Gastroesophageal sphincter (tissue), 4 donors: ENCODE measurements at regions not wholly inside any gene's neighbourhood (a gene's known extent, or its start where the extent isn't known, plus 50 kb on each side); places are given as distances from the start of the nearest gene placed in this dataset.

Experiments used
- ATAC-seq: fragments of 150-250 bp; one replicate; pipeline ENCODE4 v1.9.1; 2016; ENCODE audit warnings: mild to moderate bottlenecking, moderate library complexity
- H3K27ac ChIP-seq, 4 donors: fragments of 200-600 bp; sonication (generic) in 3 of 4; 1 replicate in 3 of 4; 2 replicates in 1 of 4; pipeline ENCODE4 v1.5.1; 2016 to 2019
- H3K27me3 ChIP-seq: fragments of 200-600 bp; sonication (generic); one replicate; pipeline ENCODE4 v1.5.1; 2019
- H3K36me3 ChIP-seq, 2 donors: fragments of 200-600 bp; sonication (generic); one replicate each; pipeline ENCODE4 v1.5.1; 2019; ENCODE audit warnings: control low read depth in 1 of 2
- H3K4me1 ChIP-seq, 3 donors: fragments of 200-600 bp; sonication (generic); 1 replicate in 2 of 3; 2 replicates in 1 of 3; pipeline ENCODE4 v1.5.1; 2016 to 2019; ENCODE audit warnings: control low read depth in 2 of 3
- H3K4me3 ChIP-seq, 2 donors: fragments of 200-600 bp; sonication (generic); one replicate each; pipeline ENCODE4 v1.5.1; 2019; ENCODE audit warnings: mild to moderate bottlenecking in 1 of 2, moderate library complexity in 1 of 2
- H3K9me3 ChIP-seq, 3 donors: fragments of 200-600 bp; sonication (generic); one replicate each; pipeline ENCODE4 v1.5.1; 2017 to 2019; ENCODE audit warnings: control low read depth in 2 of 3
- EP300 ChIP-seq: sonication (generic); formaldehyde crosslinking; IDR thresholded peaks from one replicate; pipeline ENCODE4 v1.6.1; 2017; ENCODE audit warnings: antibody characterized with exemption, mild to moderate bottlenecking
- POLR2A ChIP-seq, 2 donors: fragments of 450-650 bp; IDR thresholded peaks; one replicate each; pipeline ENCODE4 v1.6.1; 2017; ENCODE audit warnings: antibody characterized with exemption in 2 of 2, mild to moderate bottlenecking in 2 of 2, moderate library complexity in 1 of 2
- POLR2AphosphoS5 ChIP-seq: sonication (generic); formaldehyde crosslinking; IDR thresholded peaks from one replicate; pipeline ENCODE4 v1.6.1; 2017; ENCODE audit warnings: antibody characterized with exemption
- WGBS, 2 donors: methylation state at CpG; one replicate each; pipeline ENCODE4 v1.1.5; 2018; ENCODE audit warnings: low coverage in 1 of 2; 5-methylcytosine and 5-hydroxymethylcytosine counted together
- TF ChIP-seq, protein P1 (sequence below), 4 experiments: fragments of 200-600 bp in 2 of 4; fragments of 450-650 bp in 2 of 4; sonication (generic) in 1 of 4; IDR thresholded peaks; one replicate each; pipeline ENCODE4 v1.5.1; 2017 to 2019; ENCODE audit warnings: antibody characterized with exemption in 4 of 4, mild to moderate bottlenecking in 2 of 4, moderate library complexity in 2 of 4

DNA sequence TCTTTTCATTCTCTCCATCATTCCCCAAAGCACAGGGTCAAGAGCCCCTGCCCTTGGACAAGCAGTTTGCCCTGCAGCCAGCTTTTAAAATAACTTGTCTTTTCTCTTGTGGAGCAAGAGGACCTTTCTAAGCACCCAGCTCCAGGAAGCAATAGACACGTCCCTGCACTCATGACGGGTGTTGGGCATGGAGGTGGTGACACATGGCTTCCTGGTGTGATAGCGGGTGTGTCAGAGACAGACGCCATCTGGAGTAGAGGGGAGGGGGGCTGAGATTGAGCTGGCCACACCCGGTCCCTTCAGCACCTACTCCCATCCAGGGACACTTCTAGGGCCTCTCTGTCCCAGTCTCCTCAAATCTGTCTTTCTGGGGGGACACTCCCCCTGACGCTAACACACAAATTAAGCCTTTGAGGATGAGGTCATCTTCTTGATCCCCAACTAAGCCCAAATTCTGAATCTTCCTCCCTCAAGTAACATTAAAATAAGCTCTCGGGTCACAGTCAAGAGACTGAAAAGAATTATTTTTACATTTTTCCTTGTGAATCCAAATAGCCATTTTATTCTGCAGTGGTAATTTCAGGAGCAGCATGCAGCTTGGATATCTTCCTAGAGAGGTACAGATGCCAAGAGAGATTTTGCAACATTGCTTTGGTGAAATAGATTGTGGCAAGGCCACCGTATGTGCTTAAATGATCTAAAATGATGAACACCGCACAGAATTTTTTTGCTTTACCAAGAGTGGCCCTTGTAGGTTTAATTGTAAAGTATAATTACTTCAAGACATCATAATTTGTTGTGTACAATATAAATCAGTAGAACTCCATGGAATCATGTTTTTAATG, 216.6 kb upstream of the IRX3 start:
- peaks cover 0 to 7% (median 0%) of the 10 kb centered on the region in 3 donors for H3K4me1 ChIP-seq
- peaks cover 42% of the 10 kb centered on the region for H3K27me3 ChIP-seq
- no peak for ATAC-seq
- H3K4me3 ChIP-seq, result no peak overlapping the region
- TF ChIP-seq, protein P1, sequence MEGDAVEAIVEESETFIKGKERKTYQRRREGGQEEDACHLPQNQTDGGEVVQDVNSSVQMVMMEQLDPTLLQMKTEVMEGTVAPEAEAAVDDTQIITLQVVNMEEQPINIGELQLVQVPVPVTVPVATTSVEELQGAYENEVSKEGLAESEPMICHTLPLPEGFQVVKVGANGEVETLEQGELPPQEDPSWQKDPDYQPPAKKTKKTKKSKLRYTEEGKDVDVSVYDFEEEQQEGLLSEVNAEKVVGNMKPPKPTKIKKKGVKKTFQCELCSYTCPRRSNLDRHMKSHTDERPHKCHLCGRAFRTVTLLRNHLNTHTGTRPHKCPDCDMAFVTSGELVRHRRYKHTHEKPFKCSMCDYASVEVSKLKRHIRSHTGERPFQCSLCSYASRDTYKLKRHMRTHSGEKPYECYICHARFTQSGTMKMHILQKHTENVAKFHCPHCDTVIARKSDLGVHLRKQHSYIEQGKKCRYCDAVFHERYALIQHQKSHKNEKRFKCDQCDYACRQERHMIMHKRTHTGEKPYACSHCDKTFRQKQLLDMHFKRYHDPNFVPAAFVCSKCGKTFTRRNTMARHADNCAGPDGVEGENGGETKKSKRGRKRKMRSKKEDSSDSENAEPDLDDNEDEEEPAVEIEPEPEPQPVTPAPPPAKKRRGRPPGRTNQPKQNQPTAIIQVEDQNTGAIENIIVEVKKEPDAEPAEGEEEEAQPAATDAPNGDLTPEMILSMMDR (IDR thresholded peaks at IDR 0.05), result no peak
- no peak for TF ChIP-seq POLR2AphosphoS5
- H3K27ac ChIP-seq, result no peak overlapping the region
- H3K9me3 ChIP-seq, result peaks cover 0 to 4% (median 0%) of the 10 kb centered on the region in 3 donors
- H3K36me3 ChIP-seq, result no peaks in the 10 kb centered on the region
- 62 to 78% methylated on average over 4 of the region's 9 CpGs for WGBS, 2 donors

DNA sequence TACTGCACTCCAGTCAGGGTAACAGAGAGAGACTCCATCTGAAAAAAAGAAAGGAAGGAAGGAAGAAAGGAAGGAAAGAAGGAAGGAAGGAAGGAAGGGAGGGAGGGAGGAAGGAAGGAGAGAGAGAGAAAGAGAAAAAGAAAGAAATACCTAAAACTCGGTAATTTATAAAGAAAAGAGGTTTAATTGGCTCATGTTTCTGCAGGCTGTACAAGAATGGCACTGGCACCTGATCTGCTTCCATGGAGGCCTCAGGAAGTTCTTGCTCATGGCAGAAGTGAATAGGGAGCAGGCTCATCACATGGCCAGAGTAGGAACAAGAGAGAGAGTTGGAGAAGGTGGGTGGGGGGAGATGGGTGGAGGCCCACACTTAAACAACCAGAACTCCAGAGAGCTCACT, 215.2 kb upstream of the IRX3 start:
- peaks cover 0 to 5% (median 0%) of the 10 kb centered on the region in 3 donors for H3K4me1 ChIP-seq
- H3K9me3 ChIP-seq, result peaks cover 0 to 8% (median 0%) of the 10 kb centered on the region in 3 donors
- H3K4me3 ChIP-seq, result no peak overlapping the region
- H3K36me3 ChIP-seq, result no peaks in the 10 kb centered on the region
- WGBS, 2 donors, result 83 to 100% methylated on average over 1 of the region's 1 CpG
- peaks cover 28% of the 10 kb centered on the region for H3K27me3 ChIP-seq
- no peak for ATAC-seq
- TF ChIP-seq, protein P1 (IDR thresholded peaks at IDR 0.05), result no peak
- TF ChIP-seq POLR2AphosphoS5, result no peak
- no peak for TF ChIP-seq POLR2A (IDR thresholded peaks at IDR 0.05)
- H3K27ac ChIP-seq, result no peak overlapping the region

DNA sequence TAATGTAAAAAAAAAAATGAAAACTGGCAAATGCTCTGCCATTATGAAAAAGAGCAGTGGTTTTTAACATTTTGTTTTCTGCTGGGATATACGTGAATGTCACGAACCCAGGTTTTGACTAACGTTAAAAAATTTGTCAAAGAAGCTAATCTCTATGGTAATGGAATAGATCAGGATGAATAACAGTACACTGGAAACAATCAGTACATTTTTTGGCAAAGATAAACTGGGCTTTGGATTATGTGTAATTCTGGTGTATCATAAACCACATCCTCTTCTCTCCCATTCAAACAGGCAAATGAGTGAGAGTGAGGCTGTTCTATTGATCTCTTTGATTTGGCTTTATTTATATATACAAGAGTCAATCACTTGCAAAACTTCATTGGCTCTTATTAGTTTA, 207.0 kb upstream of the IRX3 start:
- Histone ChIP-seq H3K27me3 (no peaks in the 10 kb centered on the region), H3K4me1 (no peaks in the 10 kb centered on the region), H3K9me3 (peaks cover 0 to 8% (median 0%) of the 10 kb centered on the region in 3 donors), H3K4me3 (no peak overlapping the region), H3K27ac (no peak overlapping the region), H3K36me3 (no peaks in the 10 kb centered on the region)
- TF ChIP-seq, protein P1 (IDR thresholded peaks at IDR 0.05), result no peak
- TF ChIP-seq POLR2A (IDR thresholded peaks at IDR 0.05) (no peak), POLR2AphosphoS5 (no peak), EP300 (no peak)
- WGBS, 2 donors, result 61 to 78% methylated on average over 3 of the region's 3 CpGs
- no peak for ATAC-seq

DNA sequence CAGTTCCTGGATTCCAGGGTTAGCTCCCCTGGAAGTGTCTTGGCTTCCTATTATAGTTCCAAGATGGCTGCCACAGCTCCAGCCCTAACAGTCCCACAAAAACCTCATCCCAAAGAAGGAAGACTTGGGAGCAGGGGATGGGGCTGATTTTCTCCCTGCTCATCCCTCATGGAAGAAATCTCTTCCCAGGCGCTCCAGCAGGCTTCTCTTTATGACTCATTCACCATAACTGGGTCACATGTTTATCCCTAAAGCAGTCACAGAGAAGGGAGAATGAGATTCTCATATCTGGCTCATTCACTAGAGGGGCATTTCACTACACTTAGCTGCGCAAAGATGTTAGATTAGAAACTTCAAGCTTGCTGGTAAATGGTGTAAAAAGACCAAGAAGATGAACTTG, 206.5 kb upstream of the IRX3 start:
- Histone ChIP-seq H3K4me1 (no peaks in the 10 kb centered on the region), H3K27ac (no peak overlapping the region), H3K9me3 (peaks cover 0 to 2% (median 0%) of the 10 kb centered on the region in 3 donors), H3K36me3 (no peaks in the 10 kb centered on the region), H3K27me3 (no peaks in the 10 kb centered on the region), H3K4me3 (no peak overlapping the region)
- 68 to 83% methylated on average over 1 to 2 of the region's 2 CpGs for WGBS, 2 donors
- ATAC-seq, result no peak
- no peak for TF ChIP-seq EP300
- no peak for TF ChIP-seq POLR2A (IDR thresholded peaks at IDR 0.05)
- TF ChIP-seq, protein P1 (IDR thresholded peaks at IDR 0.05), result no peak
- no peak for TF ChIP-seq POLR2AphosphoS5

DNA sequence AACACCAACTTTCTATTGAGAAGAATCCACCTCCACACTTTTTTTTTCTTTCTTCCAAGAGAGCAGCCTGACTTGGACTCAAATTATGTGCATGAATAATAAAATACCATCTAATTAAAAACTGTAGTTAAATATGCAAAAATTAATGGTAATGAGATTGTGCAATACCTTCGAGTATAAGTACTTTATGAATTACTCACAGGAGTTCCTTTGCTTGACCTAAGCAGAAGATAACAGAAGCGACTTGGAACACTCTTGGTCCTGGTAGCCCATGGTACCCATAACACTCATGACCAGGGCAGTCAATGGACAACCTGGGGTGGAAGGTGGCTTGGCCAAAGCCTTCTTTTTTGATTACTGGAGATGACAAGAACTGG, 203.5 kb upstream of the IRX3 start:
- no peak for TF ChIP-seq EP300
- no peak for TF ChIP-seq POLR2A (IDR thresholded peaks at IDR 0.05)
- TF ChIP-seq POLR2AphosphoS5, result no peak
- no peak overlapping the region for H3K4me3 ChIP-seq
- 72 to 100% methylated on average over 2 of the region's 2 CpGs for WGBS, 2 donors
- peaks cover 6% of the 10 kb centered on the region for H3K27me3 ChIP-seq
- no peak for ATAC-seq
- H3K36me3 ChIP-seq, result no peaks in the 10 kb centered on the region
- no peak overlapping the region for H3K27ac ChIP-seq
- no peaks in the 10 kb centered on the region for H3K4me1 ChIP-seq
- H3K9me3 ChIP-seq, result no peaks in the 10 kb centered on the region
